B cell (primary cell): ENCODE measurements at regions not wholly inside any gene's neighbourhood (a gene's known extent, or its start where the extent isn't known, plus 50 kb on each side); places are given as distances from the start of the nearest gene placed in this dataset.

Experiments used
- ATAC-seq: fragments of 200-7000 bp; cut with Tn5 transposase; one replicate; pipeline ENCODE4 v1.10.0; 2021; ENCODE audit warnings: low read depth, mild to moderate bottlenecking, moderate number of reproducible peaks, moderate library complexity
- CTCF ChIA-PET: fragments of 350-600 bp; sonication (Branson Sonifier 250); formaldehyde crosslinking; loops from one replicate; lab custom pipeline; 2021; ENCODE audit warnings: antibody characterized with exemption, inconsistent platforms; lab: Charles Lee
- POLR2A ChIA-PET: fragments of 350-600 bp; sonication (Branson Sonifier 250); formaldehyde crosslinking; loops from one replicate; lab custom pipeline; 2021; ENCODE audit warnings: antibody characterized with exemption; lab: Charles Lee
- DNase-seq: peaks from one replicate; pipeline ENCODE4 v3.0.0; 2013
- H2AFZ ChIP-seq: 2 replicates; pipeline ENCODE4 v1.6.1; 2012; ENCODE audit warnings: mild to moderate bottlenecking, low read depth, low read length; ENCODE audit not compliant: insufficient read depth, poor library complexity, severe bottlenecking
- H3K27ac ChIP-seq, 2 donors: 1 replicate in 1 of 2; 2 replicates in 1 of 2; pipeline ENCODE4 v1.5.1; 2012 to 2013; ENCODE audit warnings: low read length in 2 of 2, mild to moderate bottlenecking in 2 of 2, moderate library complexity in 1 of 2
- H3K27me3 ChIP-seq, 4 experiments: fragments of 200-600 bp in 1 of 4; sonication (generic) in 1 of 4; replicated peaks in 1 of 4; 1 replicate in 2 of 4; 2 replicates in 2 of 4; pipeline versions ENCODE4 v1.6.1 to v1.7.0; 2013 to 2016; ENCODE audit warnings: low read length in 3 of 4, mild to moderate bottlenecking in 2 of 4, mixed read lengths in 1 of 4, moderate library complexity in 1 of 4; ENCODE audit not compliant: insufficient read depth in 4 of 4, control insufficient read depth in 3 of 4; ENCODE audit errors: control extremely low read depth in 1 of 4
- H3K36me3 ChIP-seq, 2 experiments: replicated peaks in 1 of 2; 1 replicate in 1 of 2; 2 replicates in 1 of 2; pipeline versions ENCODE4 v1.6.1 to v1.7.1; 2013; ENCODE audit warnings: low read length in 1 of 2; ENCODE audit not compliant: insufficient read depth in 2 of 2, control insufficient read depth in 1 of 2; ENCODE audit errors: control extremely low read depth in 1 of 2, extremely low read depth in 1 of 2
- H3K4me1 ChIP-seq, 2 donors: fragments of 200-600 bp in 1 of 2; sonication (generic) in 1 of 2; 1 replicate in 1 of 2; 2 replicates in 1 of 2; pipeline versions ENCODE4 v1.5.1 to v1.6.1; 2013 to 2017; ENCODE audit warnings: low read length in 2 of 2; ENCODE audit not compliant: control insufficient read depth in 2 of 2, insufficient read depth in 2 of 2
- H3K4me2 ChIP-seq: replicated peaks from 2 replicates; pipeline ENCODE3; 2012; ENCODE audit warnings: mild to moderate bottlenecking, low read depth, low read length; ENCODE audit not compliant: poor library complexity, severe bottlenecking
- H3K4me3 ChIP-seq, 5 experiments: fragments of 200-600 bp in 1 of 5; sonication (generic) in 1 of 5; 1 replicate in 3 of 5; 2 replicates in 2 of 5; pipeline versions ENCODE4 v1.5.1 to v1.7.0; 2011 to 2016; ENCODE audit warnings: low read length in 4 of 5, mild to moderate bottlenecking in 4 of 5, low read depth in 2 of 5, control low read depth in 1 of 5, moderate library complexity in 1 of 5; ENCODE audit not compliant: insufficient read depth in 1 of 5; ENCODE audit errors: control extremely low read depth in 1 of 5, extremely low read depth in 1 of 5
- H3K79me2 ChIP-seq: fragments of 200-600 bp; sonication (generic); one replicate; pipeline ENCODE4 v1.6.0; 2016; ENCODE audit warnings: low read length; ENCODE audit not compliant: control insufficient read depth, insufficient read depth
- H3K9ac ChIP-seq: fragments of 200-600 bp; sonication (generic); 2 replicates; pipeline ENCODE4 v1.6.1; 2017; ENCODE audit warnings: mild to moderate bottlenecking, low read length, moderate library complexity
- H3K9me3 ChIP-seq, 3 donors: one replicate each; pipeline versions ENCODE4 v1.6.1 to v1.7.1; 2013; ENCODE audit warnings: low read length in 2 of 3; ENCODE audit not compliant: control insufficient read depth in 2 of 3, insufficient read depth in 1 of 3; ENCODE audit errors: control extremely low read depth in 1 of 3
- H4K20me1 ChIP-seq: 2 replicates; pipeline ENCODE4 v1.6.0; 2012; ENCODE audit warnings: mild to moderate bottlenecking, low read length; ENCODE audit not compliant: insufficient read depth, control insufficient read depth, poor library complexity, severe bottlenecking
- H3K27ac Mint-ChIP-seq: one replicate; pipeline ENCODE4 v1.8.0; 2021; ENCODE audit warnings: mixed read lengths
- H3K27me3 Mint-ChIP-seq: one replicate; pipeline ENCODE4 v1.8.0; 2021; ENCODE audit warnings: mixed read lengths
- H3K4me1 Mint-ChIP-seq: one replicate; pipeline ENCODE4 v1.8.0; 2021; ENCODE audit warnings: mixed read lengths
- H3K4me3 Mint-ChIP-seq: one replicate; pipeline ENCODE4 v1.8.0; 2021; ENCODE audit warnings: mixed read lengths
- H3K9me3 Mint-ChIP-seq: one replicate; pipeline ENCODE4 v1.8.0; 2022; ENCODE audit warnings: mixed read lengths; ENCODE audit not compliant: insufficient read depth
- CTCF ChIP-seq: fragments of 200-600 bp; IDR thresholded peaks from one replicate; pipeline ENCODE4 v1.8.0; 2022; ENCODE audit warnings: antibody characterized with exemption, mild to moderate bottlenecking
- EZH2 ChIP-seq: IDR thresholded peaks from 2 replicates; pipeline ENCODE4 v1.6.1; 2012; ENCODE audit warnings: borderline replicate concordance, low read depth, mild to moderate bottlenecking, moderate library complexity, low read length; ENCODE audit not compliant: insufficient read depth, poor library complexity, severe bottlenecking
- WGBS: methylation state at CpG from one replicate; pipeline ENCODE4 v1.1.5; 2013; ENCODE audit warnings: missing lambda C conversion rate; ENCODE audit not compliant: insufficient coverage; 5-methylcytosine and 5-hydroxymethylcytosine counted together
- intact Hi-C: fragments of 100-400 bp; cut with micrococcal nuclease; formaldehyde crosslinking; loops from one replicate; pipeline ENCODE4 v1.10.0; 2022

DNA sequence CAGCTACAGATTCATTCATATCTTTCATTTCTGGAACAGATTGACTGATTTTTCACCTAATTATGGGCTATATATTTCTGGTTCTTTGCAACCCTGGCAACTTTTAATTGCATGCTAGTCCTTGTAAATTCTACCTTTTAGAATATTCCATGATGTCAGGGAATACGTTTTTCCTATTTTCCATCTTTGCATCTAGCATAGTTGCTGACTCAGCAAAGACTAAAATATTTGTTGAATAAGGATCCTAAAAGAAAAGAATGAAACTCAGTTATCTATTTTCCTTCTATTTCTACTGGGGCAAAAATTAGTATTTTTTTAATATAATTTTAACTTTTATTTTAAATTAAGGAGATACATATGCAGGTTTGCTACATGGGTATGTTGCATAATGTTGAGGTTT is 438.3 kb downstream of the GXYLT1 start:
- ATAC-seq = no peak
- H3K4me1 Mint-ChIP-seq = no peaks in the 10 kb centered on the region
- no peaks in the 10 kb centered on the region for H3K9me3 Mint-ChIP-seq
- Histone ChIP-seq H3K27me3 (no peaks in the 10 kb centered on the region), H3K36me3 (no peaks in the 10 kb centered on the region), H2AFZ (no peak overlapping the region), H3K4me1 (no peaks in the 10 kb centered on the region), H3K9ac (no peak overlapping the region), H3K79me2 (no peaks in the 10 kb centered on the region), H3K4me2 (no peak overlapping the region), H3K27ac (no peak overlapping the region), H3K9me3 (no peaks in the 10 kb centered on the region), H3K4me3 (no peak overlapping the region), H4K20me1 (no peaks in the 10 kb centered on the region)
- CTCF ChIA-PET = no interaction called here
- DNase-seq = no peak
- no peak overlapping the region for H3K27ac Mint-ChIP-seq
- POLR2A ChIA-PET = no interaction called here
- H3K27me3 Mint-ChIP-seq = peaks cover 2% of the 10 kb centered on the region
- intact Hi-C loops = no loop called here
- no CpG with 5 or more reads among the region's 1 CpG for WGBS
- no peak overlapping the region for H3K4me3 Mint-ChIP-seq
- no peak for TF ChIP-seq CTCF
- TF ChIP-seq EZH2 = no peak

GRCh38 chr12:41701943-41702601 is 442.6 kb downstream of the GXYLT1 start:
- no peak overlapping the region for H3K4me3 ChIP-seq
- Mint-ChIP-seq H3K27ac (no peak overlapping the region), H3K9me3 (no peaks in the 10 kb centered on the region), H3K27me3 (no peaks in the 10 kb centered on the region), H3K4me1 (no peaks in the 10 kb centered on the region), H3K4me3 (no peak overlapping the region)
- no peak overlapping the region for H3K4me2 ChIP-seq
- TF ChIP-seq CTCF (no peak), EZH2 (no peak)
- ChIA-PET POLR2A (no interaction called here), CTCF (interaction anchor here (0.7 kb wide), 1 partner anchor 1692 kb away, joined by 3 read pairs; no protein-coding TSS in a partner anchor)
- H3K9ac ChIP-seq = no peak overlapping the region
- no peaks in the 10 kb centered on the region for H3K4me1 ChIP-seq
- no peaks in the 10 kb centered on the region for H3K9me3 ChIP-seq
- no CpG with 5 or more reads among the region's 2 CpGs for WGBS
- H3K79me2 ChIP-seq = no peaks in the 10 kb centered on the region
- H2AFZ ChIP-seq = no peak overlapping the region
- H4K20me1 ChIP-seq = no peaks in the 10 kb centered on the region
- no peak overlapping the region for H3K27ac ChIP-seq
- DNase-seq = no peak
- no peaks in the 10 kb centered on the region for H3K36me3 ChIP-seq
- no peaks in the 10 kb centered on the region for H3K27me3 ChIP-seq
- intact Hi-C loops = no loop called here
- ATAC-seq = no peak
